22Rv1 (cell line): ENCODE measurements at regions not wholly inside any gene's neighbourhood (a gene's known extent, or its start where the extent isn't known, plus 50 kb on each side); places are given as distances from the start of the nearest gene placed in this dataset.

Experiments used
- ZFX ChIP-seq: fragments of 450-650 bp; IDR thresholded peaks from 2 replicates; pipeline ENCODE4 v1.6.1; 2017; ENCODE audit warnings: antibody characterized with exemption, borderline replicate concordance
- TF ChIP-seq, protein P1 (sequence below): fragments of 450-650 bp; IDR thresholded peaks from 2 replicates; pipeline ENCODE4 v1.5.1; 2017; ENCODE audit warnings: mild to moderate bottlenecking

DNA sequence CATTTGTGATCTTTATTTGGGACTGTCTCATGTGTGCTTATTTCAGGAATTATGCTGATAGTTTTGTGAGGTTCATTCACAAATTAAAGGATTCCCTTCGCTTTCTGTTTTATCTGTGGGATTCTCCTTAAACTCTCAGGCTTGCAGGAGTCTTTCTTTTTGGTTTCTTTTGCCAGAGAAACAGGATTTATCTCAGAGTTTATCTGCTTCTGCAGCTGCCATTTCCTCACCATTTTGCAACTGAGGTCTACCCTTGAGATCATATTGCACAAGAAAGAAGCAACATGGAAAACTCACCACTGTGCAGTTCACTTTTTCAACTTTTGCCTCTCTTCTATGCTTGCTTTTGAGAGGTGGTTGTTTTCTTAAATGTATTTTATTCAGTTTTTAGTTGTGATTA, 201.0 kb downstream of the PRL start:
- TF ChIP-seq, protein P1, sequence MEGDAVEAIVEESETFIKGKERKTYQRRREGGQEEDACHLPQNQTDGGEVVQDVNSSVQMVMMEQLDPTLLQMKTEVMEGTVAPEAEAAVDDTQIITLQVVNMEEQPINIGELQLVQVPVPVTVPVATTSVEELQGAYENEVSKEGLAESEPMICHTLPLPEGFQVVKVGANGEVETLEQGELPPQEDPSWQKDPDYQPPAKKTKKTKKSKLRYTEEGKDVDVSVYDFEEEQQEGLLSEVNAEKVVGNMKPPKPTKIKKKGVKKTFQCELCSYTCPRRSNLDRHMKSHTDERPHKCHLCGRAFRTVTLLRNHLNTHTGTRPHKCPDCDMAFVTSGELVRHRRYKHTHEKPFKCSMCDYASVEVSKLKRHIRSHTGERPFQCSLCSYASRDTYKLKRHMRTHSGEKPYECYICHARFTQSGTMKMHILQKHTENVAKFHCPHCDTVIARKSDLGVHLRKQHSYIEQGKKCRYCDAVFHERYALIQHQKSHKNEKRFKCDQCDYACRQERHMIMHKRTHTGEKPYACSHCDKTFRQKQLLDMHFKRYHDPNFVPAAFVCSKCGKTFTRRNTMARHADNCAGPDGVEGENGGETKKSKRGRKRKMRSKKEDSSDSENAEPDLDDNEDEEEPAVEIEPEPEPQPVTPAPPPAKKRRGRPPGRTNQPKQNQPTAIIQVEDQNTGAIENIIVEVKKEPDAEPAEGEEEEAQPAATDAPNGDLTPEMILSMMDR: no peak
- TF ChIP-seq ZFX: no peak
